ENCODE measurements at regions not wholly inside any gene's neighbourhood (a gene's known extent, or its start where the extent isn't known, plus 50 kb on each side); places are given as distances from the start of the nearest gene placed in this dataset.

DNA sequence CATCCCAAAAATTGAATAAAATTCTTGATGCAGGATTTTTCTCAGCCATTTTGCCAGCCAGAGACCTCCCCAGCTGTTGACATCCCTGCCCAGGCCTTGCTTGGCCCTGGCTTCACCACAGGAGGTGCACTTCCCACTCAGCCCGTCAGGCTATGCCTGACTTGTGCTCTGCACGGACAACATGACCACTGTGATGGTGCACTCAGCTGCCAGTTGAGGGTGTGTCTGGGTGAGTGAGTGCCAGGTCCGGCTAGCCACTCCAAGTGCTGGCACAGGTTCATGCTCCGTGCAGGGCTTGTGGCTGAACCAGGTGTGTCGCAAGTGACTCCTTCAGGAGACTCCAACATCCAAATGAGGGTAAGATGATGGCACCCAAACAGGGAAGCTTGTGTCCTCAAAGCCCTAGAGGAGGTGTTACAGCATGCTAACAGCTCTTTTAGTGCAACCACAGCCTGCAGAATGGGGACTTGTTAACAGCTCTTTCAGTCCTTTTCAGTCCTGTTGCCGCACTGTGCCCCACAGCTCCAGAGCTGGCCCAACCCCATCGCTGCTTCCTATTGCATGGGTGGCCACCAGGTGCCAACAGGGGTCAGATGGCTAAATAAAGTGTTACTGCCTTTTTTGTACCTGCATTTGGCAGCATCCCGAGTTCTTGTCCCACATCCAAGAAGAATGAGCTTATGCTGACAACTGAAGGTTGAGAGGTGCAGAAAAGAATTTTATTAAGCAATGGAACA, 380.7 kb downstream of the SLITRK5 start:
- TF ChIP-seq, protein P1, sequence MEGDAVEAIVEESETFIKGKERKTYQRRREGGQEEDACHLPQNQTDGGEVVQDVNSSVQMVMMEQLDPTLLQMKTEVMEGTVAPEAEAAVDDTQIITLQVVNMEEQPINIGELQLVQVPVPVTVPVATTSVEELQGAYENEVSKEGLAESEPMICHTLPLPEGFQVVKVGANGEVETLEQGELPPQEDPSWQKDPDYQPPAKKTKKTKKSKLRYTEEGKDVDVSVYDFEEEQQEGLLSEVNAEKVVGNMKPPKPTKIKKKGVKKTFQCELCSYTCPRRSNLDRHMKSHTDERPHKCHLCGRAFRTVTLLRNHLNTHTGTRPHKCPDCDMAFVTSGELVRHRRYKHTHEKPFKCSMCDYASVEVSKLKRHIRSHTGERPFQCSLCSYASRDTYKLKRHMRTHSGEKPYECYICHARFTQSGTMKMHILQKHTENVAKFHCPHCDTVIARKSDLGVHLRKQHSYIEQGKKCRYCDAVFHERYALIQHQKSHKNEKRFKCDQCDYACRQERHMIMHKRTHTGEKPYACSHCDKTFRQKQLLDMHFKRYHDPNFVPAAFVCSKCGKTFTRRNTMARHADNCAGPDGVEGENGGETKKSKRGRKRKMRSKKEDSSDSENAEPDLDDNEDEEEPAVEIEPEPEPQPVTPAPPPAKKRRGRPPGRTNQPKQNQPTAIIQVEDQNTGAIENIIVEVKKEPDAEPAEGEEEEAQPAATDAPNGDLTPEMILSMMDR (IDR thresholded peaks at IDR 0.05): no peak
- TF ChIP-seq POLR2A (IDR thresholded peaks at IDR 0.05): no peak
- TF ChIP-seq POLR2AphosphoS5 (IDR thresholded peaks at IDR 0.05): no peak

Data from gastroesophageal sphincter (tissue), 3 donors.